PC-9 (cell line): ENCODE measurements at regions not wholly inside any gene's neighbourhood (a gene's known extent, or its start where the extent isn't known, plus 50 kb on each side); places are given as distances from the start of the nearest gene placed in this dataset.

Experiments used
- EZH2 ChIP-seq: fragments of 200-600 bp; sonication (generic); IDR thresholded peaks from 2 replicates; pipeline ENCODE4 v1.8.0; 2017; ENCODE audit warnings: antibody characterized with exemption, low read depth
- TF ChIP-seq, protein P1 (sequence below): fragments of 200-600 bp; sonication (generic); conservative IDR thresholded peaks from 2 replicates; pipeline ENCODE4 v1.6.1; 2017; ENCODE audit warnings: mixed run types, antibody characterized with exemption, mild to moderate bottlenecking, moderate library complexity

DNA sequence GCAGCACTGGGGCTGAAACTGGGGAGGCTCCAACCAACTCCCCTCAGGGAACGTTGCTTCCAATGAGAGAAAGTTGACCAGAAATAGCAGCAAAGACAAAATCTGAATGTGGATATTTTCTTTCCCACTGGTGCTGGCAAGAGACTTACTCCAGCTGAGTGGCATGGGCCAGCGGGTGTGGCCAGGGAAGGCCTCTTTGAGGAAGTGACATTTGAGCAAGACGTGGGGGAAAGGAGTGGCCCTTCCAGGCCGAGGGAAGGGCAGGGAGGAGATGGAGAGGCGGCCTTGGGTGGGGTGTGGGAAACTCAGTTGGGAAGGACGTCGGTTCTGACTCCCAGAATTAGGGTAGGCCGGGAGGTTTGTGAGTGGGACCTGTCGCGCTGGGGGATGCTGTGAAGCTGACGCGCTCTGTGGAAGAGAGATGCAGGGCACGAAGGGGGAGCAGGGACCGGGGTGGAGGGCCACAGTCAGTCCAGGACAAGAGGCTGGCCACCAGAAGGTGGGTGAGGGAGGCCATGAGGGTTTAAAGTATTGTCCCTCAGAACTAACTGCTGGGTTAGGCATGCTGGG is 96.7 kb upstream of the IKZF1 start:
- TF ChIP-seq EZH2 = no peak
- TF ChIP-seq, protein P1, sequence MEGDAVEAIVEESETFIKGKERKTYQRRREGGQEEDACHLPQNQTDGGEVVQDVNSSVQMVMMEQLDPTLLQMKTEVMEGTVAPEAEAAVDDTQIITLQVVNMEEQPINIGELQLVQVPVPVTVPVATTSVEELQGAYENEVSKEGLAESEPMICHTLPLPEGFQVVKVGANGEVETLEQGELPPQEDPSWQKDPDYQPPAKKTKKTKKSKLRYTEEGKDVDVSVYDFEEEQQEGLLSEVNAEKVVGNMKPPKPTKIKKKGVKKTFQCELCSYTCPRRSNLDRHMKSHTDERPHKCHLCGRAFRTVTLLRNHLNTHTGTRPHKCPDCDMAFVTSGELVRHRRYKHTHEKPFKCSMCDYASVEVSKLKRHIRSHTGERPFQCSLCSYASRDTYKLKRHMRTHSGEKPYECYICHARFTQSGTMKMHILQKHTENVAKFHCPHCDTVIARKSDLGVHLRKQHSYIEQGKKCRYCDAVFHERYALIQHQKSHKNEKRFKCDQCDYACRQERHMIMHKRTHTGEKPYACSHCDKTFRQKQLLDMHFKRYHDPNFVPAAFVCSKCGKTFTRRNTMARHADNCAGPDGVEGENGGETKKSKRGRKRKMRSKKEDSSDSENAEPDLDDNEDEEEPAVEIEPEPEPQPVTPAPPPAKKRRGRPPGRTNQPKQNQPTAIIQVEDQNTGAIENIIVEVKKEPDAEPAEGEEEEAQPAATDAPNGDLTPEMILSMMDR = no peak
